Neural crest cell (in vitro differentiated cells): ENCODE measurements at regions not wholly inside any gene's neighbourhood (a gene's known extent, or its start where the extent isn't known, plus 50 kb on each side); places are given as distances from the start of the nearest gene placed in this dataset.

Experiments used
- DNase-seq: peaks from one replicate; pipeline ENCODE4 v3.0.0; 2021; ENCODE audit warnings: low read depth, mixed read lengths, low spot score
- H3K27ac Mint-ChIP-seq: one replicate; pipeline ENCODE4 v1.8.0; 2021; ENCODE audit warnings: mild to moderate bottlenecking, mixed read lengths; ENCODE audit not compliant: unreplicated experiment
- H3K27me3 Mint-ChIP-seq: 2 replicates; pipeline ENCODE4 v1.8.0; 2021; ENCODE audit warnings: low read depth, mild to moderate bottlenecking, mixed read lengths
- H3K36me3 Mint-ChIP-seq: 2 replicates; pipeline ENCODE4 v1.8.0; 2021; ENCODE audit warnings: low read depth, mild to moderate bottlenecking, mixed read lengths
- H3K4me1 Mint-ChIP-seq: 2 replicates; pipeline ENCODE4 v1.8.0; 2021; ENCODE audit warnings: mixed read lengths
- H3K4me3 Mint-ChIP-seq: one replicate; pipeline ENCODE4 v1.8.0; 2021; ENCODE audit warnings: mild to moderate bottlenecking, mixed read lengths
- H3K9me3 Mint-ChIP-seq: 2 replicates; pipeline ENCODE4 v1.8.0; 2021; ENCODE audit warnings: mixed read lengths
- CTCF ChIP-seq: fragments of 200-600 bp; sonication (generic); conservative IDR thresholded peaks from 2 replicates; pipeline ENCODE4 v1.5.0; 2021; ENCODE audit warnings: antibody characterized with exemption, mild to moderate bottlenecking

GRCh38 chr13:30147015-30147414 lies 160.3 kb downstream of the KATNAL1 start:
- no peaks in the 10 kb centered on the region for H3K36me3 Mint-ChIP-seq
- H3K27ac Mint-ChIP-seq: no peak overlapping the region
- DNase-seq: no peak
- H3K9me3 Mint-ChIP-seq: no peaks in the 10 kb centered on the region
- no peak for TF ChIP-seq CTCF
- H3K27me3 Mint-ChIP-seq: no peaks in the 10 kb centered on the region
- peaks cover 15% of the 10 kb centered on the region for H3K4me1 Mint-ChIP-seq
- no peak overlapping the region for H3K4me3 Mint-ChIP-seq

- H3K36me3 Mint-ChIP-seq: no peaks in the 10 kb centered on the region
Measured at GRCh38 chr13:30145709-30146367, 161.5 kb downstream of the KATNAL1 start.

GRCh38 chr13:30143666-30144400 lies 163.5 kb downstream of the KATNAL1 start:
- H3K9me3 Mint-ChIP-seq: peaks cover 3% of the 10 kb centered on the region
- DNase-seq: no peak
- peak overlapping the region; percentile 24 for H3K27ac Mint-ChIP-seq
- no peak for TF ChIP-seq CTCF
- H3K27me3 Mint-ChIP-seq: no peaks in the 10 kb centered on the region
- H3K4me3 Mint-ChIP-seq: no peak overlapping the region
- H3K4me1 Mint-ChIP-seq: peaks cover 22% of the 10 kb centered on the region
- H3K36me3 Mint-ChIP-seq: no peaks in the 10 kb centered on the region

More at GRCh38 chr13:30145709-30146367, 161.5 kb downstream of the KATNAL1 start:
- Mint-ChIP-seq H3K4me3 (no peak overlapping the region), H3K9me3 (no peaks in the 10 kb centered on the region), H3K4me1 (peaks cover 19% of the 10 kb centered on the region), H3K27ac (no peak overlapping the region), H3K27me3 (no peaks in the 10 kb centered on the region)
- DNase-seq: no peak
- TF ChIP-seq CTCF: no peak

- no peak overlapping the region for H3K4me3 Mint-ChIP-seq
- no peaks in the 10 kb centered on the region for H3K27me3 Mint-ChIP-seq
- H3K27ac Mint-ChIP-seq: peak overlapping the region; percentile 78
- DNase-seq: no peak
- H3K9me3 Mint-ChIP-seq: peaks cover 3% of the 10 kb centered on the region
- H3K36me3 Mint-ChIP-seq: no peaks in the 10 kb centered on the region
- TF ChIP-seq CTCF: no peak
- H3K4me1 Mint-ChIP-seq: peaks cover 34% of the 10 kb centered on the region
Measured at GRCh38 chr13:30142486-30143211, 164.7 kb downstream of the KATNAL1 start.

GRCh38 chr13:30141775-30142485 lies 165.4 kb downstream of the KATNAL1 start:
- no peak for TF ChIP-seq CTCF
- Mint-ChIP-seq H3K27me3 (no peaks in the 10 kb centered on the region), H3K9me3 (peaks cover 3% of the 10 kb centered on the region)

More at GRCh38 chr13:30141775-30142485, 165.4 kb downstream of the KATNAL1 start:
- no peak for DNase-seq
- Mint-ChIP-seq H3K27ac (no peak overlapping the region), H3K4me3 (no peak overlapping the region), H3K4me1 (peaks cover 39% of the 10 kb centered on the region), H3K36me3 (no peaks in the 10 kb centered on the region)
